Tibial nerve (tissue), 4 donors: ENCODE measurements at regions not wholly inside any gene's neighbourhood (a gene's known extent, or its start where the extent isn't known, plus 50 kb on each side); places are given as distances from the start of the nearest gene placed in this dataset.

ENCODE experiments used
- CTCF ChIP-seq, 5 experiments: fragments of 200-600 bp in 3 of 5; fragments of 450-650 bp in 2 of 5; sonication (generic) in 3 of 5; IDR thresholded peaks; one replicate each; pipeline ENCODE4 v1.5.1; 2016 to 2019; ENCODE audit warnings: antibody characterized with exemption in 5 of 5, mild to moderate bottlenecking in 3 of 5, moderate library complexity in 2 of 5
- EP300 ChIP-seq, 2 donors: sonication (generic); formaldehyde crosslinking; IDR thresholded peaks; one replicate each; pipeline ENCODE4 v1.6.1; 2017; ENCODE audit warnings: antibody characterized with exemption in 2 of 2, mild to moderate bottlenecking in 1 of 2

GRCh38 chr4:164212714-164213113, 541.2 kb upstream of the SMIM31 start:
- TF ChIP-seq CTCF (IDR thresholded peaks at IDR 0.05), result no peak
- TF ChIP-seq EP300 (IDR thresholded peaks at IDR 0.05), result no peak
